ENCODE measurements at regions not wholly inside any gene's neighbourhood (a gene's known extent, or its start where the extent isn't known, plus 50 kb on each side); places are given as distances from the start of the nearest gene placed in this dataset.

DNA sequence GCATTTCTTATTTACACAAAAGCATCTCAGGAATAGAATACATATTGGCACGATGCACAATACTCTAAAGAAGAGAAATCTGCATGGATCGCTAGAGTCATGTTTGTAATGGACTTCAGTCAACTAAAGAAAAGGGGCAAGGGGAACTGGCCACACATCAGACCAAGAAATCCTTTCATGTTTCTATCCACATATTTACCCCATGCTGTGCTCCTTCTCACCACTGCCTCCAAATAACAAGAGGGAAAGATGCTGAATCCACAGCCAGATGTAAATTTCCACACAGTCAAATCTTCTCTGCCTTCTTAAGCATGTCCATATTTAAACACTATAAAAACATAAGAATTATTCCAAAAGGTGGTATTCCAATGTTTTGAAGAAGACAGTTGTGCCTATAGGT, 67.6 kb downstream of the COX18 start:
- in situ Hi-C loops (cut with MboI; ENCODE audit: low sequenced_read_pairs): loop anchor here (25.0 kb wide), 1 partner anchor 290 kb away; no protein-coding TSS in a partner anchor

- in situ Hi-C loops (cut with MboI; ENCODE audit: low sequenced_read_pairs): no loop called here
Measured at GRCh38 chr4:72997409-72997808, 72.1 kb downstream of the COX18 start.

DNA sequence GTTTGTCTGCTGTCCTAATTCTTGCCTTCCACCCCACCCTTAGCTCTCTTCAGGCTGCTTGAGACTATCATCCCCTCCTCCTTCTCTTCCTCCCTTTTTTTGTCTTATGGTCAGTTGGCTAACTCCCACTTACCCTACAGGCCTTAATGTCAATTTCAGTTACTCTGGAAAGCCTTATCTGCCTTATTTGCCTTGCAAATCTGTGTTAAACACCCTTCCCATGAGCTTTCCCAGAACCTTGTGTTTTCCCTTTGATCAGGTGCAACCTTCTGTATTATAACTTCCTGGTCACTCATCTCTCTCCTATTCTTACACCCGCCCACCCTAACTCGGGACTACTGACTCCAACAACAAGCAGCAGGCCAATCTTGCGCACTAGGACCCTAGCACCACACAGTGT, 74.8 kb downstream of the COX18 start:
- in situ Hi-C loops (cut with MboI; ENCODE audit: low sequenced_read_pairs): no loop called here

DNA sequence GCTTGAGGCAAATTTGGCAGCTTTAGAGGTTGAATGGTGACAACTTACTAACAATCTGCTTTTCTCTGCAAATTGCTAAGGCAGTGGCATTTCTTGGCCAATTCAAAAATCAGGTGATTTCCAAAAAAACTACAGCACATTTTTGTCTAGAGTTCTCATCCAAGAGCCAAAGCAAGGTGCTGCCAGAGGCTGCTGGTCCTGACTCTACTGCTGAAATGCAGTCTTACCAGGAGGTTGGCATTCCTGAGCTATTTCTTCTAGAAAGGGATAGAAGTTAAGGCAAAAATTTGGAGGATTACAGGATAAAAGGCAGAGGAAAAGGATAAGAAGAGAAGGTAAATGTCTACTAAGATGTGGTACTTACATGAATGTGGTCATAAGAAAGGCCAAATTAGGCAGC, 75.6 kb downstream of the COX18 start:
- in situ Hi-C loops (cut with MboI; ENCODE audit: low sequenced_read_pairs): no loop called here

GRCh38 chr4:72991873-72992272, 77.6 kb downstream of the COX18 start:
- in situ Hi-C loops (cut with MboI; ENCODE audit: low sequenced_read_pairs): no loop called here

- in situ Hi-C loops (cut with MboI; ENCODE audit: low sequenced_read_pairs): no loop called here
Measured at GRCh38 chr4:72987741-72988729, 81.5 kb downstream of the COX18 start.

GRCh38 chr4:72984351-72984750, 85.2 kb downstream of the COX18 start:
- in situ Hi-C loops (cut with MboI; ENCODE audit: low sequenced_read_pairs): no loop called here

- in situ Hi-C loops (cut with MboI; ENCODE audit: low sequenced_read_pairs): no loop called here
Measured at GRCh38 chr4:72983709-72984108, 85.8 kb downstream of the COX18 start.

GRCh38 chr4:72977936-72978485, 91.5 kb downstream of the COX18 start:
- in situ Hi-C loops (cut with MboI; ENCODE audit: low sequenced_read_pairs): no loop called here

GRCh38 chr4:72975488-72975784, 94.1 kb downstream of the COX18 start:
- in situ Hi-C loops (cut with MboI; ENCODE audit: low sequenced_read_pairs): no loop called here

DNA sequence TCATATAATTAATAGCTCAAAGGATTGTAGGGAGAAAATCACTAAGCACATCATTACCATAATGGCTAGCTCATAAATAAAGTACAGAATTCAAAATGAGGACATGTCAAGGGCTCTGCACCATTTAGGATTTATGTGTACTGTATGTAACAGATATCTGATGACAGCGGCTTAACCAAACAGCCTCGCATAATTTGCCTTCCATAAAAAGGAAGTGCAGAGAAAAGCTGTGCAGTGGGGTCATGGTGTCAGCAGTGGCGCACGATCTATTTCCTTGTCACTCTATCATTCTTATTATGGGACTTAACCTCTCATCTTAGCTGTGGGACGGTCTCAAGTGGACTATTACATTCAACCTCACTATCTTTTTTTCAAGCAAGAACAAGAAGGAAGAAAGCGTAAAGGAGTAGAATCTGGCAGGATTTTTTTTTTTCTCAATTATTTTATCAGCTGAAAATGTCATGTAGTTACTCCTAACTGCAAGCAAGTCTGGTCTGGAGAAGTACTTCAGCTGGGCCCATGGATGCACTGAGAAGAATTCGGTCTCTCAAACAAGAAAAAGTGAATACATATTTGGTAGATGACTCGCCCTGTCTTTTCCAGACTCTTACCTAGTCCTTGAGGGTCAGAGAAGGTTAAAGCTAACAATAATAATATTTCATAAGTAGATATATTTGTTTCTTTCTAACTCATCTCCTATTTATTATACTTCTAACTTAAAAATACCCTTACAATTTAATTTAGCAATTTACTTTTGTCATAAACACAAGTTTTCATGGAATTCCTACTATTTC, 94.6 kb downstream of the COX18 start:
- in situ Hi-C loops (cut with MboI; ENCODE audit: low sequenced_read_pairs): no loop called here

DNA sequence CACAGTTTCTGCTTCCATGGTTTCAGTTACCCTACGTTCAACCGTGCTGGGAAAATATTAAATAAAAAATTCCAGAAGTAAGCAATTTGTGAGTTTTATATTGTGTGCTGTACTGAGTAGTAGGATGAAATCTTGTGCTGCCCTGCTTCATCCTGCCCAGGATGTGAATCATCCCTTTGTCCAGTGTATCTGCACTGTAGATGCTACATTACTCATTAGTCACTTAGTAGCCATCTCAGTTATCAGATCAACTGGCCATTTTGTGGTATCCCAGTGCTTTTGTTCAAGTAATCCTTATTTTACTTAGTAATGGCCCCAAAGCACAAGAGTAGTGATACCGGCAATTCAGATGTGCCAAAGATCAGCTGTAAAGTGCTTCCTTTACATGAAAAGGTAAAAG, 97.9 kb downstream of the COX18 start:
- in situ Hi-C loops (cut with MboI; ENCODE audit: low sequenced_read_pairs): no loop called here

GRCh38 chr4:72970756-72971155, 98.8 kb downstream of the COX18 start:
- in situ Hi-C loops (cut with MboI; ENCODE audit: low sequenced_read_pairs): no loop called here

DNA sequence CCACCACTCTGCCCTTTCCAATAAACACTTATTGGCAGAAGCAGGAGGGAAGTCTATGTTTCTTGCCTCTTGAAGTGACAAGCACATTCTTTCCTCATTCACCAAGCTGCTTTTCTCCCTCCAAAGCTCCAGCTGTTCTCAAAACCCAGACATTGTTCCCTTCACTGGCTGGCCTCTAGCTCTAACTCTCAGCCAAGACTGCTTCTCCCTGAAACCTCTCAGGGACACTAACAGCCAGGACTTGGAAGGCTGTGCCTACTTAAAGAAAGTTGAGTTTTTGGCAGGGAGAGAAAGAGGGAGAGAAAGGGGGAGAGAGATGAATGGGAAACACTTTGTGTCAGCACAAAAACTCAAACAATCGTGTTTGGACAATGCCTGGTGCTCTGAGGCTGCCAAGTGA, 99.5 kb downstream of the COX18 start:
- in situ Hi-C loops (cut with MboI; ENCODE audit: low sequenced_read_pairs): no loop called here

DNA sequence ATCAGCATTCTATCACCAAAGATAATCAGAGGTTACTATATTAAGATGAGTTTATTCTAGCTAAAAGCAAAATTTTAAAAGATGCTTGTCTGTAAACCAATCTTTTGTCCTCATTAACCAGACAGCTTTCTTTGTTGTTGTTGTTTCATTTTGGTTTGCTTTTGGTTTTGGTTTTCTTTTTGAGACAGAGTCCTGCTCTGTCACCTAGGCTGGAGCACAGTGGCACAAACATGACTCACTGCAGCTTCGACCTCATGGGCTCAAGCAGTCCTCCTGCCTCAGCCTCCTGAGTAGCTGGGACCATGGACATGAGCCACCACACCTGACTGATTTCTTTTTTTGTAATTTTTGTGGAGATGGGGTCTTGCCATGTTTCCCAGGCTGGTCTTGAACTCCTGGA, 102.9 kb downstream of the COX18 start:
- in situ Hi-C loops (cut with MboI; ENCODE audit: low sequenced_read_pairs): no loop called here

GRCh38 chr4:72959411-72959810, 110.1 kb downstream of the COX18 start:
- in situ Hi-C loops (cut with MboI; ENCODE audit: low sequenced_read_pairs): no loop called here

- in situ Hi-C loops (cut with MboI; ENCODE audit: low sequenced_read_pairs): no loop called here
Measured at GRCh38 chr4:72954811-72955210, 114.7 kb downstream of the COX18 start.

DNA sequence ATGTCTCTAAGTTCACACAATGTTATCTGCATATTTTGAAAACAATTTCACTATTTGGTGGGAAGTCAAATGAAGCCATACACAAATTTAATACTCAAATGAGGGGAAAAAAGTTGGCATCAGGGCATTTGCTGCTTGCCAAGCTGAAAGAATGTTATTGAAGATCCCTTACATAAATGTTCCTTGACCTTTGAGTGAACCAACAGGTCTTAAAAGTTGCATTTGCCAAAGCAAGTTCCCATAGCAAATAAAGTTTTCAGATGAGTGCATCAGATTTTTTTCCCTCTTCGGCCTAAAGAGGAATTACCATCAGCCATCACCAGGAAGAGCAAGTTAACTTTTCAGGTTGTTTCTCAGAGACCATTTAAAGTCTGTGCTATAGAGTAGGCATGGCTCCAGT, 115.9 kb downstream of the COX18 start:
- in situ Hi-C loops (cut with MboI; ENCODE audit: low sequenced_read_pairs): no loop called here

GRCh38 chr4:72951628-72952027, 117.9 kb downstream of the COX18 start:
- in situ Hi-C loops (cut with MboI; ENCODE audit: low sequenced_read_pairs): no loop called here

DNA sequence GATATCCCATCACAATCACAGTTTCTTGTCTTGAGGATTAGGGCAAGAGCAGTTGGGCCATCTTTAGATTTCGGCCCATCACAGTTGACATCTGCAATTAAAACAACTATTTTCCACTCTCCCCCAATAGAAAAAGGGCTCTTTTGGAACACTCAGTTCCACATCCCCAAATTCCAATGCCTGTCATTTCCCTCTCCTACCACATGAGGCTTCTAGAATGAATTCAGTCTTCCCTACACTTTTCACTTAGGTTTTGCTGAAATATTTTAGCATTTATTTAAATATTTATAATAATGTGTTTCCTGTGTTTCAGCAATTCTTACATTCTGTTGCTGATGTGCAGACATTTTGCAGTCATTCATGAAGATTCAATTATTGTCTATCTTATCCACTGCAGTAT, 118.4 kb downstream of the COX18 start:
- in situ Hi-C loops (cut with MboI; ENCODE audit: low sequenced_read_pairs): no loop called here

DNA sequence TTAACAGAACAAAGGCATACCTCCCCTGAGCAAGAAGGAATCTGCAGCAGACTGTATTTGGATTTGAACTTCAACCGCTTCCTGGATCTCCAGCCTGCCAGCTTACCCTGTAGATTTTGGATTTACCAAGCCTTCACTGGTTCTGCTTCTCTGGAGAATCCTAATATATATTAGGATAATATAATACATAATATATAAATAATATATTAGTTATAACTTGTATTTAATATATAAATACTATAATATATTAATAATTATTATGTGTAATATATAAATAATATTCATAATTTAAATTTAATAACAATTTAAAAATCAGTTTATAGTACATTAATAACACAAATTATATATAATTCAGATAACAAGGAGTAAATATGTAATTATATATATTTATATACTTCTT, 121.4 kb downstream of the COX18 start:
- in situ Hi-C loops (cut with MboI; ENCODE audit: low sequenced_read_pairs): no loop called here
